HG03565 (cell line): ENCODE measurements at regions not wholly inside any gene's neighbourhood (a gene's known extent, or its start where the extent isn't known, plus 50 kb on each side); places are given as distances from the start of the nearest gene placed in this dataset.
A peak's percentile ranks its signal among the peaks of the same experiment; 100 is the strongest.
"Not testable (repeated sequence)": the region's sequence is repeated elsewhere in the genome, so short reads cannot be mapped to it uniquely, and the experiment has no call there.

Experiments
- ATAC-seq: cut with Tn5 transposase; IDR thresholded peaks from one replicate; pipeline ENCODE4 v1.9.1; 2021; ENCODE audit warnings: mild to moderate bottlenecking, moderate library complexity; ENCODE audit not compliant: unreplicated experiment

DNA sequence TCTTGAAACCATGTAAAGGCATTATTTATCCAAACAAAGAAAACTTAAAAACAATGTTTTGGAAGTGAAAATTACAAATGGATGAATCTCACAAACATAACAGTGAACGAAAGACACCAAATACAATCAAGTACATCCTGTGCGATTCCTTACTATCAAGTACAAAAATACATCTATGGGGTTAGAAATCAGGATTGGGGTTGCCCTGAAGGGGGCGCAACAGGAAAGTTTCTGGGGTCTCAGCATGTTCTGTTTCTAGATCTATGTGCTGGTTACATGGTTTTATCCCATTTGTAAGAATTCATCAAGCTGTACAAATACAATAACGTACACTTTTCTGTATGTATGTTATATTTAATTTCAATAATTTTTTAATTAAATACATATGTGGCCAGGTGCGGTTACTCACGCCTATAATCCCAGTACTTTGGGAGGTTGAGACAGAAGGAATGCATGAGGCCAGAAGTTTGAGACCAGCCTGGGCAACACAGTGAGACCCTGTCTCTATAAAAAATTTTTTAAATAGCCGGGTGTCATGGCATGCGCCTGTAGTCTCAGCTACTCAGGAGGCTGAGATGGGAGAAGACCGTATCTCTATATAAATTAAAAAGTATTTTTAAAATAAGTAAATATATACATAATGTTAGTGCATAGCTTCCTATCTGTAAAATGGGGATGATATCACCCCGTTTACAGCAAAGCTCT is 121.5 kb upstream of the SOD1 start:
- ATAC-seq = no peak

DNA sequence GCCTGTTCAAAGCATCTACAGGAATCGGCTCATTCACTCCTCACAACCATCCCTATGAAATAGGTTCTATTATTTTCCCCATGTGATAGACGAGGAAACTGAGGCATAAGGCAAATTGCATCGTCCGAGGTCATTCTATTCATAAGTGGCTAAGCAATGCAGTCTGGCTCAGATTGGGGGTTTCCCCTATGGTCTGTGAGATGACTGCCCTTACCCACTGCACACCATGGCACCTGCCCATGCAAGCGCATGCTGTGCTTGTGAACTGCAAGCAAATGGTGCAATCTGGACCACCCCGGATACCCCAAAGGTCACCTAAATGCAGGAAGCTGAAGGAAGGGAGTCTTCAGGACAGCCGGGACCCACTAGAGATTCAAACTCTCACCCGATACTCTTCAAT is 123.4 kb upstream of the SOD1 start:
- ATAC-seq = no peak

DNA sequence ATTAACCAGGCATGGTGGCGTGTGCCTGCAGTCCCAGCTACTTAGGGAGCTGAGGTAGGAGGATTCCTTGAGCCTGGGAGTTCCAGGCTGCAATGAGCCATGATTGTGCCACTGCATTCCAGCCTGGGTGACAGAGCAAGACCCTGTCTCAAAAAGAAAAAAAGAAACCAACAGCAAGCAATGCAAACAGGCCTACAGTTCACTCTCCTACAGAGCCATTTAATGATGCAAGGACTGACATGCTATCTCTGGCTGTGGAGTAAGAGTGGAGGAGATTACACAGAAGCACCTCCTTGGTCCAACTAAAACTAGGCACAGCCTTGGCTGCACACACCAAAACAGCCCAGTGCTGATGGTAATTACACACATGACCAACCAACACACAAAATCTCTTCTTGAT is 127.5 kb upstream of the SOD1 start:
- ATAC-seq = no peak

DNA sequence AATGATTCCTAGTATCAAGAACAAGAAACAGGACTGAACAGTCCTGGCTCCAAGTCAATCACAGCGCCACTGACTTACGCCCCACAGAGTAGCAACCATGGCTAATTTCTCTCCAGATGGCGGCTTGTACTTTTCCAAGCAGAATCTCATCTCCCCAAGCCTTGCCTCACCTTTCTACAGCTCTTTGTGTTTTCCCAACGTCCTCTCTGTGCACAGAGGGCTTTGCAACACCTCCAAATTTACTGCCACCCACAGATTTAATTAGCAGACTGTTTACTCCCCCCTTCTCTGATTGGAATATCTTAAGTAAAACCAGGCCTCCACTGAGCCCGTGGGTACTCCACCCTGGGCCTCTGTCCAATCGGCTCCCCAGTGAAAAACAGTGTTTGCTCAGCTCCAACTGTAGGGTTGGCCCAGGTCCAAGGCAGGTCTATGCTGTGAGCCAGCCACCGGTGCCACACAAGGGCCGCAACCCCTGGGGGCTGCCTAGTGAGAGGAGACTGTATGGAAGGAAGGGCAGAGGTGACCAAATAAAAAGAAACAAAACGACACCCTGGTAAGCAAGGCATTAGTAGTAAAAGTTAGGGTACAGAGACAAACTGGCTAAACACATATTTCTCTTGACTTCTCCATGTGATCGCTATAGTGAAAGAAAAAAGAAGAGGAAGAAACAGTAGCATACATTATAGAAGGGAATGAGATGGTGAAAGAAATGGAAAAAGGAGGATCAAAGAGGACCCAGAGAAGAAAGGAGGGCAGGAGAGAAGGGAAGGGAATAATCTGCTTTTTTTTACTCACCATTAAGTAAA is 128.4 kb upstream of the SOD1 start:
- ATAC-seq = no peak

DNA sequence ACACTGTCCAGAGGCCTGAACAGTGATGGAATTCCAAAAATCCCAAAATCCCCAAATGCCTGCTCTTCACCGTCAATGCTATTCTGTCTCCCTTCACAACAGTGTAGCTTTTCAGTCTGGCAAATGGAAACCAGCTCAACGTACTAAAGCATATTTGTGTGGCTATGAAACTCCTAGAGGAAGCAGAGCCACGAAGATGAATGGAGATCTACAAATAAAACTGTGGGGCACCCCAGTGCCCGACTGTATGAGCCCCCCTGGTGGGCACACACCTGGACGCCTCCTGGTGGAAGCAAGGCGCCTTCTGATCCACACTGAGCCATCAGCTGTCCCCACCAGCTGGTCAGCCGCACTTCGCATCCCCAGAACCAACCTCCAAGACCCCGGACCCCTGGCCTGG is 129.1 kb upstream of the SOD1 start:
- ATAC-seq = no peak

DNA sequence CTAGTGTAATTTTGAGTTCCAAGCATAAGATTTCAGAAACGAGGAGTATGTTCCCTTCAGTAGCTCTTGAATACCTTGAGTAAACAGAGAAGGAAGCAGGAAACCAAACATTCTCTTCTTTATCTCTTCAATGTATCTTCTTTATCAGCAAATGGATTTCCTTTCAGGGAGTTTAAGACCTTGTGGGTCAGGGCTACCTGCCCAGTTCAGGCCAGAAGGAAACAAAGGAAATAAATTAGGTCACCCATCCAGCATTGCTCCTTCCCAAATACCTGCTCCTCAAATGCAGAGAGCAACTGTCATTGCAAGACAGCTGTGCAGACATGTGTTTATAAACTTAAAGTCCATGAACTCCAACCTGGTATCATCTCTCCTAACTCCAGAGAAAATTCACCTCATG is 130.1 kb upstream of the SOD1 start:
- ATAC-seq = no peak

DNA sequence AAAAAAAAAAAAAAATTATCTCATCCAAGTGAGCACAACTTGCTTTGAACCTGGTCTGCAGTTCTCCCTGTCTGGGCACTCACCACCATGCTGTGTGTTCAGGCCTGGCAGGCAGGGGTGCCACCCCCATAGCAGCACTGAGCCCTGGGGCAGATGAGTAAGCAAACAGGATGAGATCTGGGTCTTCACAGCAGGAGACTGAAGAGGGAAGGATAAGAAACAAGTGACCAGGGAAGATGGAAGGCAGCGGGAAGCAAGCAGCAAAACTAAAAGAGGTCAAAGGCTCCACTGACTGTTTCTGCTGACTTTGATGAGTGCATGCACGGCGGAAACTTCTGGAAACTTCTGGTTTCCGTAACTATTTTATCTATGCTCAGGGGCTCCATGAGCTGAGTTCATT is 133.5 kb upstream of the SOD1 start:
- ATAC-seq = no peak

DNA sequence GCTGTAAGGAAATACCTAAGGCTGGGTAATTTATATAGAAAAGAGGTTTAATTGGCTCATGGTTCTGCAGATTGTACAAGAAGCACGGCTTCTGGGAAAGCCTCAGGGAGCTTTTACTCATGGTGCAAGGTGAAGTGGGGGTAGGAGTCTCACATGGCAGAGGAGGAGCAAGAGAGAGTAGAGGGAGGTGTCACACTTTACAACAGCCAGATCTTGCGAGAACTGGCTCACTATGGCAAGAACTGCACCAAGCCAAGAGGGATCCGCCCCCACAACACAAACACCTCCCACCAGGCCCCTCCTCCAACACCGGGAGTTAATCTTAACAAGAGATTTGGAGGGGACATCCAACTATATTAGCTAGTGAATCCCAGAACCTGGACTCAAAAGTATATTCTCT is 135.4 kb upstream of the SOD1 start:
- no peak for ATAC-seq

DNA sequence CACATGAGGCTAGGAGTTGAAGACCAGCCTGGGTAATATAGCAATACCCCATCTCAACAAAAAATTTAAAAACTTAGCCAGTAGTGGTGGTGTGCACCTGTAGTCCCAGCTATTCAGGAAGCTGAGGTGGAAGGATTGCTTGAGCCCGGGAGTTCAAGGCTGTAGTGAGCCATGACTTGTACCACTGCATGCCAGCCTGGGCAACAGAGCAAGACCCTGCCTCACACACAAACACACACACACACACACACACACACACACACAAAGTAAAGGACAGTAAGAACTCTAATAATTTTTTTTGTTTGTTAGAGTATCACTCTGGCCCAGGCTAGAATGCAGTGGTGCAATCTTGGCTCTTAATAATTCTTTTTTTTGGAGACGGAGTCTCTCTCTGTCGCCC is 138.0 kb upstream of the SOD1 start:
- ATAC-seq = no peak

DNA sequence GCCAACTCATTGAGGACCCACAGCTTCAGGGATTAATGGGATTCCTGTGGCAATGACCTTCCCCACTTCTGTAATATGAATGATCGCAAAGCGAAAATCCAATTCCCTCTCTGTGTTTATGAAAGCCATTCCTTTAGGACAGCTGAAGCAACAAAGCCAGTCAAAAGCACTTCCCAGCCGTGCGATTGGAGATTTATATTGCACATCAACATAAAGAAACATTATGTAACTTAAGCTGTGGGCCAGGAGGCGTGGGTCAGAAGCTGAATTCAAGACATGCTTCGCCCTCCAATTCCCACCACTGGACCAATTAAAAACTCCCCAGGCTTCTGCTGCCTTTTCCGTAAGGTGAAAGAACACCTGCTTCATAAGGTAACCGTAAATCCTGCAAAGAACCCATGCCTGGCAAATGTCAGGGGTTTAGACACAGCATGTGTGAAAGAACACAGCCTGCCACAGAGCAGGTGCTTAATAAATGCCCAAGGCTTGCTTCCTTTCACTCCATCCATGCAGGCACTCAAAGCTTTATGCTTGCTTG is 138.9 kb upstream of the SOD1 start:
- no peak for ATAC-seq

DNA sequence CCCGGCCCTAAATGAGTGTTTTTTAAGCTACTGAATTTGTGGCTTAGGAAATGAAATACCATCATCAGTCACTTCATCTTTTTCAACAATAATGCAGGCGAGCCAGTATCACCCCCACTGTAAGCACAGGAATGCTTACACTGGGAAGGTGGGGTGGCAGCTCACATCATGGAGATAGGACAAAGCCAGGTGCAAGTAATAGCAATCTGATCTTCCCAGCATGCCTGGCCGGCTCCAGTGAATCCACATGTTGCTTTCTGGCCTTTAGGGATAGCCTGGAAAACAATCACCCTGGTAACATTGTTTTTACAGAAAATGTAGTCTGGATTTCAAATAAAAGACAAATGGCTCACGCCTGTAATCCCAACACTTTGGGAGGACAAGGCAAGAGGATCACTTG is 140.9 kb upstream of the SOD1 start:
- ATAC-seq = no peak

DNA sequence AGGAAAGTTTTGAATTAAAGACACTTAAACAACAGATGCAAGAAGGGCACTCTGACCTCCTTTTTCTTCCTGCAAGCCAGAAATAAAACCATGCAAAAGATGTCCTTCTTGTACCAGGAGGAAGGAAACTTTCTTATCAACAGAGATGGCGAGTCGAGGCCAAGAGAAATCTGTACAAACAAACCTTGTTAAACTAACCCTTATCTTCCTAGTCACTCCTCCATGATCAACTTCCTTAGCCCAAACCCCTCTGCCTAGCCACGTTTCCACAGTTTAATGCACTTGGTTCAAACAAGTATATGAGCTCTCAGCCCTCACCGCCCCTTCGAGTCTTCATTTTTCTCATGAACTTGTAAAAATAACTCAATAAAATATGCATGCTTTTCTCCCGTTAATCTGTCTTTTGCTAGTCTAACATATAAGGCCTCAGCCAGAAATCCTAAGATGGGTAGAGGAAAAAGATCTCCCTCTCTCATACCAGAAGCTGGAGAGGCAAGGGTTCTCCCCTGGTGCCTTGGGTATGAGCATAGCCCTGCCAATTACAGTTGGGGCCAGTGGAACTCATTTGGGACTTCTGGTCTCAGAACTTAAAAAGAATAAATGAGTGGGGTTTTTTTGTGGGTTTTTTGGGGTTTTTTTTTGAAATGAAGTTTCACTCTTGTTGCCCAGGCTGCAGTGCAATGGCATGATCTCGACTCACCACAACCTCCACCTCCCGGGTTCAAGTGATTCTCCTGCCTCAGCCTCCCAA is 141.7 kb upstream of the SOD1 start:
- ATAC-seq = no peak

DNA sequence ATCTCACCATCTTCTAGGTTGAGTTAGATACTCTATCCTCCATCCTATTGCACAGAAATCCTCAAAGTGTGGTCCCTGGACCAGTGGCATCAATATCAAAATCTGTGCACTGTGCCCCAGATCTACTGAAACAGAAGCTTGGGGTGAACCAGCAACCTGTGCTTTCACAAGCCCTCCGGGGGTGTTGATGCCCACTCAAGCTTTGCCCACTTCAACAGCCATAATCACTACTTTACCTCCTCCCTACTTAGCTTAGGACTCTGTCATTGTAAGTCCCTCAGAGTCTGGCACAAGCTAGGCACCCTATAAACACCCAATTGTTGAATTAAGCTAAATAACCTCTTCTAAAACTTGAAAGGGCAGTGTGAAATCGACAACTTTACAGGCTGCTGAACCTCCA is 144.2 kb upstream of the SOD1 start:
- no peak for ATAC-seq

DNA sequence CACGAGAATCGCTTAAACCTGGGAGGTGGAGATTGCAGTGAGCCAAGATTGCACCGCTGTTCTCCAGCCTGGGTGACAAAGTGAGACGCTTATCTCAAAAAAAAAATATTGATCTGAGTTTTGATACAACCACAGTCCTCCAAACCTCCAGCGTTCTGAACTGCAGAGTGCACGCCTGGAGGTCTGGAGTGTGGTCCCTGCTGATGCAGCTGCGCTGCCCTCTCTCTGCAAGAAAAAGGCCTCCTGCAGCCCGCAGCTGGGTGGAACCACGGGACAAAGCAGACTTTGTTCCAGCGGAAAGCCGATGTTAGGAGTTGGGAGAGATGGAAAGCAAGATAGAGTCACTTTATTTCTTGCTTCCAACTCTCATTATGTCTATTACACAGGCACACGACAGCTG is 144.9 kb upstream of the SOD1 start:
- ATAC-seq = no peak

DNA sequence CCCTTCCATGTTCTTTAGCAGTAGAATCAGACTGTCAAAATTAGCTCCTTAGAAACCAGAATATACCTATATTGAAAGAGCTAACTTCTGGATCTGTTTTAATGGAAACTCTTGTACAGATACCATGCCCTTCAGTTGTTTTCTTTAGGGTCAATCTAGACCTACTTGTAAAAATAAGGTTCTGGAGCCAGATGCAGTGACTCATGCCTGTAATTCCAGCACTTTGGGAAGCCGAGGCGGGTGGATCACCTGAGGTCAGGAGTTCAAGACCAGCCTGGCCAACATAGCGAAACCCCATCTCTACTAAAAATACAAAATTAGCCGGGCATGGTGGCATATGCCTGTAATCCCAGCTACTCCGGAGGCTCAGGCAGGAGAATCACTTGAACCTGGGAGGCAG is 146.0 kb upstream of the SOD1 start:
- not testable (repeated sequence) for ATAC-seq

DNA sequence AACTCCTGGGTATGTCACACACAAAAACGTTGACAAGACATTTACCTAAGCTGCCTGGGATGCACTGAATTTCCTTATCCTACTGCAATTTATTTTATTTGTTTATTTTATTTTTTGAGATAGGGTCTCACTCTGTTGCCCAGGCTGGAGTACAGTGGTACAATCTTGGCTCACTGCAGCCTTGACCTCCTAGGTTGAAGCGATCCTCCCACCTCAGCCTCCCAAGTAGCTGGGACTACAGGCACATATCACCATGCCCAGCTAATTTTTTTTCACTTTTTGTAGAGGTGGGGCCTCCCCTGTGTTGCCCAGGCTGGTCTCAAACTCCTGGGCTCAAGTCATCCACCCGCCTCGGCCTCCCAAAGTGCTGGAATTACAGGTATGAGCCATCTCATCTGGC is 147.5 kb upstream of the SOD1 start:
- ATAC-seq = not testable (repeated sequence)

DNA sequence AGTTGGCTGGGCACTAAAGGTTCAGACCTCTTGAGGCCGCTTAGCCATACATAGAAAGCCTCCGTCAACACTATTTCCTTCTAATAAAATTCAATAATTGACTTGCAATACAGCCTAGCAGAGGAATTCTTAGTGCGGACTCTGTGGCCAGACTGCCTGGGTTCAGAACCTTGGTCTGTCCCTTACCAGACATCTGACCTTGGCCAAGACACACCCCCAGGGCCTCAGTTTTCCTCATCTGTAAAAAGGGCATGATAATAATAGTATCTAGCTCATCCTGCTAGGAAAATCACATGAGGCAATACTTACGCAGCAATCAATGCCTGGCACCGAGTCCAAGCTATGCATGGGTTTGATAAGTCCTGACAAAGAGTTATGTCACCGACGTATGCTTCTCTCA is 148.2 kb upstream of the SOD1 start:
- no peak for ATAC-seq

DNA sequence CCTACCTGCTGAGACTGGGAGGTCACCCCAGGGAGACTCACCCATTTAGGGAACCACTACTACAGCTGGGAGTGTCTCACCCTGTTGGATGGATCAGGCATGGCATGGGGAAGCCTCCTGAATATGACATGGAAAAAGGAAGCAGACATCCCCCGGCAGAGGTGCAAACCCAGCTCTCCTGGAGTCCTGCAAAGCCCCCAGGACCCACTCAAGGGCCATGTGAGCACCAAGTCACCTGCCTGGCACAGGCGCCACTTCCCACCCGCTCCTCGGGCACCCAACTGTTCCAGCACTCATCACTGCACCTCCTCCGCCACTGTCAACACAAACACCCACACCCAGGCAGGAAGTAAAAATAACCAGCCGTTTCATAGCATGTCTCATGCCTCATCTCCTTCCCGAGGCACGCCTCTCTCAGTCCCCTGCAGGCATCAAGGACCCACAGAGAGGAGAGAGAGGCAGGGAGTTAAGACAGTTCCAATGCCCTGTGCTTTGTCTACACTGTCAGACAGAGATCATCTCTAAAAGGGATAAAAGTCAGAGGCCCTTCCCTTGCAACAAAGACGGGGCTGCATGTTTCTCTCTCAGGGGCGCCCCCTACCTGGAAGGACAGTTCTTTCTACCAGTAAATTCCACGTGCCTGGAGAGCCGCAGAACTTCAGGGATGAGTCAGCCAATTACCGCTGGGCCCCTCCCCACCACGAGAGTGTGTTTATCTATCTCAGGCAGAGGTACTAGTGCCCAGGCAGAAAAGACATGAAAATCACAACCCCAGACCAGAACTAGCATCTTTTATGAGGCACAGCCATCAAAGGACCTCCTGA is 150.1 kb upstream of the SOD1 start:
- ATAC-seq = peak; percentile 26

DNA sequence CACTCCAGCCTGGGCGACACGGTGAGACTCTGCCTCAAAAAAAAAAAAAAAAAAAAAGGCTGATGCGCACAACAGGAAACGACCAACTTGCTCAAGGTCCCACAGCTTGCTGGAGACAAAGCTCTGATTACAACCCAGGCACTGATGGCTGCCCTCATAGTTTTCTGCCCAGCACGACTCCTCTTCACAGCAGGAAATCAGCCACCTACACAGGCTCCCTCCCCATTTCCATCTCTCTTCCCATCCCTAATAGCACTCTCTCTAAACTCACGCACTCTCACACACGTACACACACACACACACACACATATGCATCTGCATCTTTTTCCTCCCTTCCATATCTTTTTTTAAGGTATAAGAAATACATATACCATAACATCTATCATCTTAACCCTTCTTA is 153.5 kb upstream of the SOD1 start:
- ATAC-seq = no peak

DNA sequence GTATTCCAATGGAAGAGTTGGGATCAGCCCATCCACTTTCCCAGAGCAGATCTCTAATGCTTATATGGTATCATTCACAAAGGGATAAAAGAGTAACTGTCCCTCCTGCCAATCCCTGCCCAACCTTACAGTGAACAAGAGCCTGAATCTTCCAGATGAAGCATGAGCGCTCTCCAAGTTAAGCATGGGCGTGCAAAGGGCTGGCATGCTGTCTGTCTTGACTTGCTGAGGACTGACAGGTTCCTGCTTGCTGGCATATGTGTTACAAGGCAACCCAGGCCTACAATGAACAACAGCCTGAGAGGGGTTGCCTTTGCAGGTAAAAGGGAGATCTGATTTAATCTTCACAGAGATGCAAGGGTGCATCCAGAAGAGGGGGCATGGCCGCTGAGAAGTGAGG is 155.6 kb upstream of the SOD1 start:
- ATAC-seq = no peak

DNA sequence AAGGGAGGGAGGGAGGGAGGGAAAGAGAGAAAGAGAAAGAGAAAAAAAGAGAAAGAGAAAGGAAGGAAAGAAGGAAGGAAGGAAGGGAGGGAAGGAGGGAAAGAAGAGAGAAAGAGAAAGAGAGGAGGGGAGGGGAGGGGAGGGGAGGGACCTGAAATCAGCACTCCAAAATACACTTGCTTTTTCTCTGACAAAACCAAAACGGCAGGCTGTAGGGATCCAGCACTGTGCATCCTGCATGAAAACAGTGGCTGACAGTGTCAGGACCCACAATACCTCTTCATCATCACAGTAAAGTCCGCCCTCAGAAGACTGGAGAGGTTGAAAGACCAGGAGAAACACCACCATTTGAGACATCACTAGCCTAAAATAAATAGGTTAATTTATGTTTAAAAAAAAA is 156.0 kb upstream of the SOD1 start:
- ATAC-seq = no peak
